Thoracic aorta (tissue), 2 donors: ENCODE measurements at regions not wholly inside any gene's neighbourhood (a gene's known extent, or its start where the extent isn't known, plus 50 kb on each side); places are given as distances from the start of the nearest gene placed in this dataset.
A peak's percentile ranks its signal among the peaks of the same experiment; 100 is the strongest.

Experiments used
- ATAC-seq: fragments of 150-250 bp; one replicate; pipeline ENCODE4 v1.8.0; 2017; ENCODE audit warnings: low read depth; ENCODE audit not compliant: insufficient number of reproducible peaks, low FRiP score
- DNase-seq: peaks from one replicate; pipeline ENCODE4 v3.0.0-alpha.2; 2020; ENCODE audit warnings: low spot score
- H3K27ac ChIP-seq, 2 donors: fragments of 200-600 bp; sonication (generic); 1 replicate in 1 of 2; 2 replicates in 1 of 2; pipeline ENCODE4 v1.5.1; 2016; ENCODE audit warnings: mild to moderate bottlenecking in 2 of 2, moderate library complexity in 2 of 2
- H3K27me3 ChIP-seq: fragments of 200-600 bp; sonication (generic); replicated peaks from 2 replicates; pipeline ENCODE4 v1.6.0; 2016; ENCODE audit warnings: mild to moderate bottlenecking; ENCODE audit not compliant: insufficient read depth
- H3K36me3 ChIP-seq: fragments of 200-600 bp; sonication (generic); one replicate; pipeline ENCODE4 v1.5.1; 2016
- H3K4me1 ChIP-seq, 2 donors: fragments of 200-600 bp; sonication (generic); 1 replicate in 1 of 2; 2 replicates in 1 of 2; pipeline versions ENCODE4 v1.5.1 to v1.6.0; 2016; ENCODE audit warnings: low read depth in 2 of 2, mild to moderate bottlenecking in 1 of 2; ENCODE audit not compliant: control insufficient read depth in 1 of 2
- H3K4me3 ChIP-seq: fragments of 200-600 bp; sonication (generic); 2 replicates; pipeline ENCODE4 v1.5.1; 2016; ENCODE audit warnings: mild to moderate bottlenecking
- H3K9me3 ChIP-seq: fragments of 200-600 bp; sonication (generic); 2 replicates; pipeline ENCODE4 v1.5.1; 2016
- CTCF ChIP-seq: fragments of 200-600 bp; sonication (generic); IDR thresholded peaks from one replicate; pipeline ENCODE4 v1.5.1; 2019; ENCODE audit warnings: antibody characterized with exemption

GRCh38 chr6:26213334-26214075, 126.3 kb downstream of the HFE start:
- H3K36me3 ChIP-seq = no peaks in the 10 kb centered on the region
- peaks cover 6 to 25% of the 10 kb centered on the region in 2 donors for H3K4me1 ChIP-seq
- no peak overlapping the region for H3K27ac ChIP-seq
- H3K27me3 ChIP-seq = no peaks in the 10 kb centered on the region
- ATAC-seq (no peak), DNase-seq (no peak)
- no peak overlapping the region for H3K4me3 ChIP-seq
- H3K9me3 ChIP-seq = no peaks in the 10 kb centered on the region
- TF ChIP-seq CTCF = no peak

- ATAC-seq = no peak
- Histone ChIP-seq H3K27ac (peak overlapping the region; percentile 91 to 98), H3K4me1 (peaks cover 6 to 25% of the 10 kb centered on the region in 2 donors)
These were observed 127.8 kb downstream of the HFE start for GRCh38 chr6:26214803-26215584.

GRCh38 chr6:26215585-26216358, 128.5 kb downstream of the HFE start:
- Histone ChIP-seq H3K4me1 (peaks cover 6 to 25% of the 10 kb centered on the region in 2 donors), H3K9me3 (no peaks in the 10 kb centered on the region), H3K36me3 (no peaks in the 10 kb centered on the region), H3K27me3 (no peaks in the 10 kb centered on the region), H3K4me3 (peak overlapping the region; percentile 81), H3K27ac (peak overlapping the region; percentile 91 to 98)
- peak; percentile 31 for ATAC-seq
- TF ChIP-seq CTCF = no peak
- no peak for DNase-seq

More at GRCh38 chr6:26214803-26215584, 127.8 kb downstream of the HFE start:
- H3K27me3 ChIP-seq = no peaks in the 10 kb centered on the region
- TF ChIP-seq CTCF = no peak
- H3K9me3 ChIP-seq = no peaks in the 10 kb centered on the region
- DNase-seq = no peak
- H3K36me3 ChIP-seq = no peaks in the 10 kb centered on the region
- H3K4me3 ChIP-seq = peak overlapping the region; percentile 81

DNA sequence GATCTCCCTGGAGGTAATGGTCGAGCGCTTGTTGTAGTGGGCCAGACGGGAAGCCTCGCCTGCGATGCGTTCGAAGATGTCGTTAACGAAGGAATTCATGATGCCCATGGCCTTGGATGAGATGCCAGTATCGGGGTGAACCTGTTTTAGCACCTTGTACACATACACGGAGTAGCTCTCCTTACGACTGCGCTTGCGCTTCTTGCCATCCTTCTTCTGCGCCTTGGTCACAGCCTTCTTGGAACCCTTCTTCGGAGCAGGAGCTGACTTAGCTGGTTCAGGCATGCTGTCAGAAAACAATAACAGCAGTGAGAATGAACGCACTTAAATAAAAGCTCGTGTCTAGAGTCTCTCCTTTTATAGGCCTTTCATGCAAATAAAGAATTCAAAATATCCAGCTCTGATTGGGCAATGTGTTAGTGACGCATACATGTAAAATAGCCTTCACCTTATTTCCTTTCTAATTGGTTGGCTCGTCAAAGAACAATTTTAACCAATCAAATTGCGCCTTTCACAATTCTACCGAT, 129.2 kb downstream of the HFE start:
- no peaks in the 10 kb centered on the region for H3K27me3 ChIP-seq
- no peaks in the 10 kb centered on the region for H3K36me3 ChIP-seq
- peak overlapping the region; percentile 81 for H3K4me3 ChIP-seq
- ATAC-seq = peak; percentile 83
- no peaks in the 10 kb centered on the region for H3K9me3 ChIP-seq
- peaks cover 6 to 25% of the 10 kb centered on the region in 2 donors for H3K4me1 ChIP-seq
- peak overlapping the region; percentile 91 to 98 for H3K27ac ChIP-seq
- TF ChIP-seq CTCF = no peak
- peak; percentile 28 for DNase-seq
